Right kidney (tissue), 1 donor: ENCODE measurements at regions not wholly inside any gene's neighbourhood (a gene's known extent, or its start where the extent isn't known, plus 50 kb on each side); places are given as distances from the start of the nearest gene placed in this dataset.

Experiments used
- DNase-seq: peaks from one replicate; pipeline ENCODE4 v3.0.0-alpha.2; 2016

DNA sequence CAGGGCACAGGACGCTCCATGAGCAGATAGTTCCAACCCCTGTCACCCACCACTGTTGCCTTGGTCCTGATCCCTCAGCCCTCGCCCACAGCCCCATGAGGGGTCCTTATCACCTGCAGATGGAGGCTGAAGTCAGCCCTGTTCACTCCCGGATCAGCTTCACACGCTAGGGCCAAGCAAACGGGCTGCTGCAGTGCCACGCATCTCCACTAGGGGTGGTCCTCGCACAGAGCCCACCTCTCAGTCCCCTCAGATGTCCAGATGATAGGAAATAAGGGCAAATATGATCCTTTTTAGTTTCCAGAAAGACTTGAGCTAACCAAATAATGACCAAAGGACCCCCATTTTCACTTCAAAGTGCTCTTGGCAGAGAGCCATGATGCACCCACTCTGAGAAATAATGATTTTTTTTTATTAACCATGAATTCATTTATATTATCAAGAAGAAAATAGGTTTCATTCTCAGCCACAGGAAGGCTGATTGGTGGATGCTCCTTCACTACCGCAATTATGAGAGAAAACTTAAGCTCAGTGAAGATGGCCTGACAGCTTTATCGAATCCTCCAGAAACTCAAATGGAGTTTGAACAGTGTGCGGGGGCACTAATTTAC is 71.9 kb upstream of the KLHL29 start:
- DNase-seq = no peak

DNA sequence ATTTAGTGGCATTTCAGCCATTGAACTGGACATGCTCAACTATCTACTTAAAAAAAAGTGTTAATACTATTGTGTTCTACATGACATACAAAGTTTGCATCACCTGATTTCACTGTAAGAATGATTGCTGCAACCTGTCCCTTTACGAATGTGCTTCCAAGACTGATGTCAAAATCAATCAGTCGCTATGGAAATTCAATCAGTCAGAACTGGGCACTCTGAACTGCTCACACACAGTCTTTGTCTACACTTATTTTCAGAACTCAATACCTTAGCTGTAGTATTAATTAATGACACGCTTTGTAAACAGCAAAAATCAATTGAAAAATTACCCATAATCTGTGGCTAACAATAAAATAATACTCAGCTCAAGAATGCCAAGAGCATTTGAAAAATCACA is 70.3 kb upstream of the KLHL29 start:
- DNase-seq = no peak

DNA sequence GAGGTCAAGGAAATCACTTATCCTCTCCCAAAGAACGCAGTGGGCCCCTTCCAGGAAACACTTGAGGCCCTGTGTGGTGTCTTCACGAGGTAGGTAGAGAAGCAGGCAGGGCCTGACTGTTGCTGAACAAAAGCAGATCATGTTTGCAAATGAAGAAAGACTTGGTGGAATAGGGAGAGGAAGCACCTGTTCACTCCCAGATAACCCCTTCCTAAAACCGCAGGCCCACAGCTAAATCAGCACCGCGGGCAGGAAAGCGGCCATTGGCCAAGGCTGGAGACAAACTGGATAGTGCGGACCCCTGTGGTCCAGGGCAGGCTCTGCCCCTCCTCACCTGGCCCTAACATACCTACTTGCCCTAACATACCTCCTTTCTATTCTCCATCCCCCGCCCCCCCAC is 64.9 kb upstream of the KLHL29 start:
- DNase-seq = no peak

DNA sequence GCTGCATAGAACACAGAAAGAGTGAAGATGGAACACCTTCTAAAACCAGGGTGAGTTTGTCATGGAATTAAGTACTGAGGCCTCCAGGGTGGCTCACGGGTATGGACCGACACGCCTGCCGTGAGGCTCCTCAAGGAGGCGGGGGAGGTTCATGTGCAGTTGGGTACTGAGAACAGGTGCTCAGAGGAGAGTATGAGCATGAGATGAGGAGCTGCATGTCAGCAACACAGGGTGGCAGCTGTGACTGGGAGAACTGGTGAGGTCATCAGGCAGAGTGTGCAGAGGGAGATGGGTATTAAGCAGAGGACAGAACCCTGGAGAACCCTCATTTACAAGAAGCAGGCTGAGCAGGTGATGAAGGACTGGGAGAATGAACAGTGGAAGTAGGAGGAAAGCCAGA is 63.2 kb upstream of the KLHL29 start:
- no peak for DNase-seq

DNA sequence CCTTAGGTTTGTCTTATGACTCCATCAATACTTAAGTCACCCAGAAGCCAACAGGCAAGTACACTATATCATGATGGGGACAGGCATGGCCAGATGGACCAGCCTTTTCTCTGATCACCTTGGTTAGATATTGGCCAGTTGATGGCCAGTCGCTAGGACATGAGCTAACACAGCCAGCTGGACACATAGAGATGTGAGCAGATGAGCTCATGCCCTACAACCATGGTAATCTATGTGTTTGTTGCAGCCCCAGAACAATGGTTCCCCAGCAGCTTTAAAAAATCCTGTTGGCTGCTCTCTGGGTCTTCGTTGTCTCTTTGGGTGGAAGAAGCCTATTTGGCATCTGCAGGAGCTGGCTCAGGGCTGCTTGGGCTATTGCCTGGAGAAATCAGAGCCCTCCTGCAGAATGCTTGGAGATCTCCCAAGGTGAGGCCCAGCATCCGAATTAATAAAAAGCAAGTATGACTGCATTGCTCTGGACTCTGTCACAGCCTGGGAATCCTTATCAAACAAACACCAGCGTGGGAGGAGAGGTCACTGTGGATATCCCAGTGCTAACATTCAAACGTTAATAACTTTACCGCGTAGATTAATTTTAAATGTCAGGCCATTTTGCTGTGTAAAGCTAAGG is 62.3 kb upstream of the KLHL29 start:
- DNase-seq = no peak

DNA sequence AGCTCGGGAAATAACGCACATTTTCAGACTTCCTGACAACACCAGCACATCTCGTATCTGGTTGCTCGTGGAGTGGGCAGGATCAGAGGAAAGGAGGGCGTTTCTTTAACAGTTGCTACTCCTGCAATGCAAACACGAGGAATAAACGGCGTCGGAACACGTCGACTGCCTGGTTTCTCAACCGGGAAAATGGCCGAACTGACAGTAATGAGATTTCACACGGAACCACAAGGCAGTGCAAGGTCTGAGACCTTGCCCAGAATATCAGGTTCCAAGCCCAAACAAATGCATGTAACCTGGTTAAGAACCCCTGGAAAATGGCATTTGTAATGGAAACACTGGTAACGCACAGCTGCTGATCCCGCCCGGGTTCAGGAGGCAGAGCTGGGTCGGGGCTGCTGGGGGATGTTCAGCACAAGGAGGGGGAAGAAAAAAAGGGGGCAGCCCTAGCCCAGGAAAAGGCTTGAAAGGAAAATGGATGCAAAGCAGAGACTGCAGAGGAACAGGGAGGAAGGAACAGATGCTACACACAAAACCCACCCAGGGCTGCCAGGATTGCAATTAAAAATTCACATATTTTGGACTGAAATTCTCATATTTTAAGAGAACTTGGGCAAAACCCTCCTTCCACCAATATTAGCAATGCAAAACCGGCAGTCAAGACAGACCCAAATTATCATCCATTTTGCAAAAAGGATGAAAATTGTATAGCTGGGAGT is 61.6 kb upstream of the KLHL29 start:
- DNase-seq = no peak

DNA sequence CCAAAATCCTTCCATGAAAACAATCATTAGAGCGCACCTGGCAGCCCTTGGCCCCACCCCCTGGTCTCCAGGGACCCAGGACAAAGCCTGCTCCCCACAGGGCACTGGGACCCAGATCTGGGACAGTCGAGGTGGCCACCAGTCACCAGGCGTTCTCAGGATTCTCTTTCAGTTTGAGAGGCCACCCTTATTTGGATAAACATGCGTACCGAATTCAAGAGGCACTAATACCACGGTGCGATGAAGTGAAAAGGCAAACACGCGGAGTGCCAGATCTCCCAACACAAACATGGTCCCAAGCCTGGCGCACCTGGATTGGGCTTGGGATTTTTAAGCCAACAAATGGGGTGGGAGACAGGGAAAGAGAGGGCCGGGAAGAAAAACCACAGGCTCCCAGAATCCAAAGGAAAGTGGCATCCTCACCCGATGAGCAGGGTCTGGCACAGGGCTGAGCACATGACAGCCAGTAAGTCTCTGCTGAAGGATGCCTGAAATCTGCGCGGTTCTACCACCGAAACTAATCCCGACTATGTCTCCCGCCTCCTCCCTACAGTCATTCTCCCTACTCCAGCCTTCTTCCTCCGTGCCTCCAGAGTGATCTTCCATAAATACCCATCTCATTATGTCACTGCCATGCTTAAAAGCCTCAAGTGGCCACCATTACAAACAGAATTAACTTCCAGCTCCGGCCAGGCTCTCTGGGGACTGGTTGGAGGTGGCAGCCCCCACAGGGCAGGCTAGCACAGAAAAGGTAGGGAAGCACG is 60.9 kb upstream of the KLHL29 start:
- no peak for DNase-seq

DNA sequence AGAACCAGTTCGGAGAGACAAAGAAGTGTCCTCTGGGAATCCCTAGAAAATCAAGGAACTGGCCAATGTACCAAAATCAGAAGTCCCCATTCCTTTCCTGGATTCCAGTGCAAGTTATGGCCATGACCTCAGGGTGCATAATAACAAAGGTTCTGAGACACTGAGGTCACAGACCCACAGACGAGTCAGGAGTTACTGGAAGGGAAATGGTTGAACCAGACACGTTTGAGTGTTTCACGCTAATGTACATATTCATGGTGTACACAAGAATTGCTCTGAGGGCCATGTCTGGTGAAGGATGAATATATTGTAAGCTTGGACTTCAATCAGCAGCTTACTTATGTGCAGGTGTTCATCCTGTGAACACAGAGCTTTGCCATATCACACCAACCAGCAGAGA is 58.6 kb upstream of the KLHL29 start:
- DNase-seq = no peak

DNA sequence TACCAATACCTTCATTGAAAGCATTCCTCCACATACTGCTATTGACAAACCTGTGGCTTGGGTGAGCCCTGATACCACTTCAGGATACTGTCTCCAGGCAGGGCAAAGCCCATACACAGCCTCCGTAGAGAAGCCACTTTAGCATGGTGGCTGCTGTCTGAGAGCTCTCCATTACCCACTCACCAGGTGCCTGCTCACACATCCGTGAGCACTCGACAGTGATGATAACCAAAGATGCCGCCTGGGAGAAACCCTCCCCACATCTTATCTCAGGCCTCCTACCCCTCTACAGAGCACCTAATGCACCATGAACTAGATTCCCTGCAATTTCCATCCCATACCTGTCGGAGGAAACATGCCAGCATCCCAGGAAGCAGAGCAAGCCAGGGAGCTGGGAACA is 57.6 kb upstream of the KLHL29 start:
- no peak for DNase-seq

DNA sequence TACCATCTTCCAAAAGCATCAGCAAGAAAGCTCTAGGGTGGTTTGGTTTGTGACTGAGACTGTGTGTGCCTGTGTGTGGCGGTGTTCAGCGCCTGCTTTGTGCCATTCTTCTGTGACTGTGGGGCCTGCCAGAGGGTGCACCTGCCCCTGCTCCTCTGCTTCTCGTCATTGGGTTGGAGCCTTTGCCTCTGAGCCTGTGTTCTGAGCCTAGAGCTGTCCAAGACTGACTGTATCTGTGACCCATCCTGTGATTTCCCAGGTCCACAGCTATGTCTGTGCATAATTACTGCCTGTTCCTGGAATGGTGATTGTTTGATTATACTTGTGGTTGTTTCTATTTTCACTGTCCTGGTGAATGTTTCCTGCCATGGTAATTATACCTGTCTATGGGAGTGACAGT is 57.1 kb upstream of the KLHL29 start:
- no peak for DNase-seq

DNA sequence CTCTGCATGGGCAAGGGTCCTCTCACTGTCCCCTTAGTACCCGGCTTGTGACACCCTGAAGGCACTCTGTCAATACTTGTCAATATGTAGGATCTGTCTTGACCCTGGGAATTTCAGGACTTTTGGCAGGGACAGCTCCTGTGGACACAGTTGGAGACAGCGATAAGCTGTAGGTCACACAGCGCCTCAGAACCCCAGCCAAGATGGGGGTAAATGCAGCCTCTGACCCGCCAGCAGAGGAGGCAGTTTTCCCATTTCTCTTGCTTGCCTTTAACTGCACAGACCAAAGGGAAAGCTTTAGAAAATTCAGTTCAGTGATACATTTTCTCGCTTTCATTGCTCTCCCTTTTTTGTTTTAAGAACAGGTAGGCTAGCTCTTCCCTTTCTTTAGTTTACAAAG is 54.8 kb upstream of the KLHL29 start:
- DNase-seq = no peak
